ENCODE measurements at regions not wholly inside any gene's neighbourhood (a gene's known extent, or its start where the extent isn't known, plus 50 kb on each side); places are given as distances from the start of the nearest gene placed in this dataset.
"Not testable (repeated sequence)": the region's sequence is repeated elsewhere in the genome, so short reads cannot be mapped to it uniquely, and the experiment has no call there.

- DNase-seq = no peak
Measured at GRCh38 chr1:187734427-187734826, 905.7 kb downstream of the PLA2G4A start.

DNA sequence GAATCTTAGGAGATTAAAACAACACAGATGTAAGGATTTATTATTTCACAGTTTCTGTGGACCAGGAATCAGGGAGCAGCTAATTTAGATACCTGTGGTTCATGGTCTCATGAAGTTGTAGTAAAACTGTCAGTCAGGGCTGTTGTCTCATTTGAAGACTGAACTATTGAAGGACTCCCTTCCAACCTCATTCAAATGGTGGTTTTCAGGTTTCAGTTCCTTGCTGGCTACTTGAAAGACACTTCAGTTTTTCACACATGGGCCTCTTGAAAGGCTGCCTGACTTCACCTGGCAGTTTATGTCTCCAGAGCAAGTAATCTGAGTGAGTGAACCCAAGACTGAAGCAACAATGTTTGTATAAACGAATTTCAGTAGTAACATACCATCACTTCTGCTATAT, 915.9 kb downstream of the PLA2G4A start:
- peak in 1 of 3 experiments; percentile 85 for DNase-seq

- no peak for DNase-seq
Measured at GRCh38 chr1:187755536-187755935, 926.8 kb downstream of the PLA2G4A start.

DNA sequence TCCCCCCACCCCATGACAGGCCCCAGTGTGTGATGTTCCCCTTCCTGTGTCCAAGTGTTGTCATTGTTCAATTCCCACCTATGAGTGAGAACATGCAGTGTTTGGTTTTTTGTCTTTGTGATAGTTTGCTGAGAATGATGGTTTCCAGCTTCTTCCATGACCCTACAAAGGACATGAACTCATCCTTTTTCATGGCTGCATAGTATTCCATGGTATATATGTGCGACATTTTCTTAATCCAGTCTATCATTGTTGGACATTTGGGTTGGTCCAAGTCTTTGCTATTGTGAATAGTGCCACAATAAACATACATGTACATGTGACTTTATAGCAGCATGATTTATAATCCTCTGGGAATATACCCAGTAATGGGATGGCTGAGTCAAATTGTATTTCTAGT, 927.9 kb downstream of the PLA2G4A start:
- DNase-seq = not testable (repeated sequence)

DNA sequence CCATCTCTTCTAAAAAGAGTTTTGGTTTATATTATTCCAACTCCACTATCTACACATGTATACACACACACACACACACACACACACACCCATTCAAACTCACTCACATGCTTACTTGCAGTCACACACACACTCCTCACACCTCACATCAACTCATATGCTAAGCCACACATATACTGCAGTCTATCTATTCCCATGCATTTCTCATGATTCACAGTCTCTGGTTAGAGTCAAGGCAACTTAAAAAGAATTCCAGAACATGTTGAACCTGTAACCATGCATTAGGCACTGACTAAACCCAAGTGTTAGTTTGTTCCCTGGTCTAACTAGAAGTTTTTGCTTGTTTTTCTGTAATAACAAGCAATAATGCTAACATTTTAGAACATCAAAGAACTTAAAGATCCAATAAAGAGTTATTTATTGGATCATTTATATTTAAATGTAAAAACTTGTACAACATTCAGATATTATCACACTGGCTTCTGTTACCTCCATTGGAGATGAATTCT, 931.1 kb downstream of the PLA2G4A start:
- DNase-seq = no peak

DNA sequence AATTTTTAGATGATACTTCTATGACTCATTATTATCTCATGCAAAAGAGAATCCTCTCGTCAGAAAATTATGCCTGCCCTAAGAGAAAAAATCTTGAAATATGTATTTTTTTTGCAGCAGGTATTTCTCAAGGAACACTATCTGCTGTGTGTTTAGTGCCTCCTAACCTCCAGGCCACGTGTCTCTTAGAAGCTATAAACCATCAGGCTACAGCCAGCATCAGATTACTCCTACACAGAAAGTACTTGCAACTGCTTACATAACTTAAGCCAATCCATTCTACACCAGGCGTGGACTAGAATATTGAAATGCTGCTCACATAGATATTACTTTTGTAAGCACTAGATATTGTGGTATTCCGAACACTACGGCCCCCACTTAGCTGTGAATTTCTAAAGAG, 933.4 kb downstream of the PLA2G4A start:
- DNase-seq = peak in 1 of 3 experiments; percentile 76

DNA sequence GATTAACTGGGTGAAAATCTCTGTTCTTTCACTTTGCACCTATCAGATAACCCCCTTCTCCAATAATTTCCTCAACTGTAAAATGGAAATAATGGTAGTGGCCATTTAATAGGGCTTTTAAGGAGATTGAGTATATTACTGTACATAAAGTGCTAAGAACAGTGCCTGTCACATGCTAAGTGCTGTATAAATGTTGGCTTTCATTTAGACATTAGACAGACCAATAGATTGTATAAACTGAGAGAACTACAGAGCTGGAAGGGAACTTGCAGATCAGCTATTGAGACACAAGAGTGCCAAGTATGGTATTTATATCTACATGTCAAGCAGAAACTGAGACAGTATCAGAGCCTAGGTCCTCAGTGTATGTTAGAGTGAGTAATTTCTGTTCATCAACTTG, 934.7 kb downstream of the PLA2G4A start:
- no peak for DNase-seq

DNA sequence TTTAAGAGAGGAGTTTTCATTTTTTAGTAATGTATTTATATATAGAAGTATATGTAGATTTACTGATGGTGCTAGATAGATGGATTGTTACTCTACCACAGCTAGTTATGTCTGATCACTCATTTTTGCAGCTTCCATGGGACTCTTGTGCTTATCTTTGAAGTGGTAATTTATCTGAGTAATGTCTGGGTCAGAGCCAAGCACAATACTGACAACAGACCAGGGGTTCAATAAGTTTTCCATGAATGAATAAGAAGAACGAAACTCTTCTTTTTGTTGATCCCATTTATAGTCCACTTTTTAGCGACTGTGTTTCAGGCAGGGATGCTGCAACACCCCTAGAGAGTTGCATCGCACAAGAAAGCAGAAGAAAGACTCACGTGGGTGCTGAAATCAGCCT, 935.2 kb downstream of the PLA2G4A start:
- DNase-seq = no peak

DNA sequence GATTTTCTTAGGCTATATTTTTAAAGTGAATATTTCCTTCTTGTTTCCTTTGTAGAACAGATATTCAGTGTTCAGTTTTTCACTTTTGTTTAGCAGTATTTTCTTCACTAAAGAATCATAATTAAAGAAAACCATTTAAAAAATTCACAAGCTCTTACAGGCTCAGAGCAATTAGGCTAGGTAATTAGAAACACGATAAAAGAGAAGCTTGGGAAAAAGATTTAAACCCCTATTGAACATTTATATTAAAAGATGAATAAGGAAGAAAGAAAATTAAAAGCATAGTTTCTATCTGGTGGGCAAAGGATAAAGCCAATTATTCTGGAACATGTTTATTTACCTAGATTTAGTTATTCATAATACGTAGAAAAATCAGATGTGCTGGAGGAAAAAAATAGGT, 942.6 kb downstream of the PLA2G4A start:
- DNase-seq = no peak

DNA sequence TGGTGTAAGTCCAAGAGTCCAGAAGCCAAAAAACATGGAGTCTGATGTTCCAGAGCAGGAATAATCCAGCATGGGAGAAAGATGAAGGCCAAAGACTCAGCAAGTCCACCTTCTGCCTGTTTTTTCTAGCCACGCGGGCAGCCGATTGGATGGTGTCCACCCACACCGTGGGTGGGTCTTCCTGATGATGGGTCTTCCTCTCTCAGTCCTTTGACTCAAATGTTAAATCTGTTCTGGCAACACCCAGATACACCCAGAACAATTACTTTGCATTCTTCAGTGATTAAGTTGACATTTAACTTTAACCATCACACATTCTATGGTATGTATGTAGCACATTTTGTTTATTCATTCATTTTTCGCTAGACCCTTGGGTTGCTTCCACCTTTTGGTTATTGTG, 944.4 kb downstream of the PLA2G4A start:
- no peak for DNase-seq

- no peak for DNase-seq
Measured at GRCh38 chr1:187787736-187788135, 959.0 kb downstream of the PLA2G4A start.

- no peak for DNase-seq
Measured at GRCh38 chr1:187788718-187789117, 960.0 kb downstream of the PLA2G4A start.

GRCh38 chr1:187790724-187791123, 962.0 kb downstream of the PLA2G4A start:
- no peak for DNase-seq

DNA sequence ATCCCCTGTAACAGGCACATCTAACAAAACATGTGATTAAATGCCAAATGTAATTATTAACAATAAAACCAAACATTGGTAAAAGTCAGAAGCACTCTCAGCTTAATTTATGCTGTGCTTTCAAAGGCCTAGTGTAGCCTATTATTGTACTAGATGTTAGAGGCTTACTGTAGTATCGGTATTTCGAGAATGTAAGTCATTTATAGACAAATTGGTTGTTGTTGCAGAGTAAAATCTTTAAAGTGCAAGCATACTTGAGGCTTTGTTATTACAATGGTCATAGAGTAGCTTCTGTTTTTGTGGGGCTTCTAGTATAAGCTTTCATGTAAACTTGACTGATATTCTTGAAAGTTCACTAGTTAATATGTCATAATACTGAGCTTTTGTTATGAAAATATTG, 965.8 kb downstream of the PLA2G4A start:
- peak in 1 of 3 experiments; percentile 56 for DNase-seq

GRCh38 chr1:187809549-187809948, 980.8 kb downstream of the PLA2G4A start:
- DNase-seq = no peak

- no peak for DNase-seq
Measured at GRCh38 chr1:187816646-187817045, 987.9 kb downstream of the PLA2G4A start.

- DNase-seq = no peak
Measured at GRCh38 chr1:187817782-187818181, 989.0 kb downstream of the PLA2G4A start.

DNA sequence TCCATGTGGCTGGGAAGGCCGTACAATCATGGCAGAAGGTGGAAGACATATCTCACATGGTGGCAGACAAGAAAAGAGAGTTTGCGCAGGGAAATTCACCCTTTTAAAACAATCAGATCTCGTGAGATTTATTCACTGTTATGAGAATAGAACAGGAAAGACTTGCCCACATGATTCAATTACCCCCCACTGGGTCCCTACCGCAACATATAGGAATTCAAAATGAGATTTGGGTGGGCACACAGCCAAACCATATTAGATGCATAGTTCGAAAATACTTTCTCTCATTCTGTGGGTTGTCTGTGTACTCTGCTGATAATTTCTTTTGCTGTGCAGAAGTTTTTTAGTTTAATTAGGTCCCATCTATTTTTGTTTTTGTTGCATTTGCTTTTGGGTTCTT, 990.3 kb downstream of the PLA2G4A start:
- no peak for DNase-seq

GRCh38 chr1:187836557-187836956, 1007.8 kb downstream of the PLA2G4A start:
- no peak for DNase-seq

GRCh38 chr1:187837787-187838186, 1009.0 kb downstream of the PLA2G4A start:
- peak in 2 of 3 experiments; percentile 4 to 66 for DNase-seq

- DNase-seq = no peak
Measured at GRCh38 chr1:187838335-187839293, 1009.9 kb downstream of the PLA2G4A start.

DNA sequence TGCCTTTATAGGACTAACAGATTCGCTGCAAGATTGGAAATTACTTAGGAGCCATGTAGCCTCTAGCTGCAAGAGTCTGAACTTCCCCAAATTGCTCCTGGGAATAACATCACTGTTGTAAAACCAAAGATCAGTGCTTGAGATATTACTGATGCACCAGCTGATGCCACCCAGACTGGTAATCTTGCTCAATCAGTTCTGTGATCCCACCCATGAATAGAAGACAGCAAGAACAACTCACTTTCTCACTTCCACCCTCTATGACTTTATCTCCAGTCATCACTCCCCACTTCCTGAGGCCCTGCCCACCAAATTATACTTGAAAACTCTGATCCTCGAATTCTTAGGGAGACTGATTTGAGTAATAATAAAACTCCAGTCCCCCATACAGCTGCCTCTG, 1011.1 kb downstream of the PLA2G4A start:
- no peak for DNase-seq

- DNase-seq = no peak
Measured at GRCh38 chr1:187840557-187840956, 1011.8 kb downstream of the PLA2G4A start.

DNA sequence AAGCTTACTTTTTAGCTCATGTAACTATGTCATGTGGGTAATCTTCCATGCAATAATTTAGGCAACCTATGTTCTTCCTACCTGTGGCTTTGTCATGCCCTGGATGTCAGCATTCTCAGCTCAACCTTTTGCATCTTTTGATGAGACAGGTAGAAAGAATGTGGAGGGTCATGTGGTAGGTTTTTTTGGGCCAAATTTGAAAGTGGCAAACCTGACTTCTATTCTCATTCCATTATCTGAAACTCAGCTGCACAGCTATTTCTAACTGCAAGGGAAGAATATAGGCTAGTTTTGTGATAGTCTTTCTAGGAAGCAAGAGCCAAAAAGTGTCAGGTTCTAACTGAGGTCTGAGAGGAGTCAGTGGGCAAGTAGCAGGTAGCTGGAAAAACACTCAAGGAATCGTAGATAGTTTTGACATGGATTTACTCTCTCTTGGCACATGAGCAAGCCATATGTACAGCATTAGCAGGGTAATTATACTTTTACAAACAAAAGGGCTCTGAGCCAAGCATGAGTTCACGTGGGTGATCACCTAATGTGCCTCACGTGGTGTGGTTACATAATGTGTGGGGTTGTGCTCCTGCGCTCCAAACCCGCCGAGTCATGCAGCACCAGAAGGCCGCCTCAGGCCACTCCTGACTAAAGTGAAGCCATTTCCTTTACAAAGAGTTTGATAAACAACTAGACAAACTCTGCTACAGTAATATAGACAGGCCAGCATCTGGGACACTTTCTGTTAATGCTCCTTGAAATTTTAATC, 1013.8 kb downstream of the PLA2G4A start:
- peak in 1 of 3 experiments; percentile 7 for DNase-seq
